Activated CD4-positive, alpha-beta memory T cell treated with anti-CD3 and anti-CD28 coated beads, Interleukin-2, amount 10 ng/mL, durations not matched to agents 7 days and 5 days (primary cell): ENCODE measurements at regions not wholly inside any gene's neighbourhood (a gene's known extent, or its start where the extent isn't known, plus 50 kb on each side); places are given as distances from the start of the nearest gene placed in this dataset.

ENCODE experiments used
- CTCF ChIA-PET: fragments of 350-600 bp; sonication (Branson Sonifier 250); formaldehyde crosslinking; loops from one replicate; lab custom pipeline; 2021; ENCODE audit warnings: antibody characterized with exemption, inconsistent platforms; lab: Charles Lee
- POLR2A ChIA-PET: fragments of 350-600 bp; sonication (Branson Sonifier 250); formaldehyde crosslinking; loops from one replicate; lab custom pipeline; 2021; ENCODE audit warnings: antibody characterized with exemption; lab: Charles Lee
- DNase-seq: peaks from one replicate; pipeline ENCODE4 v3.0.0-alpha.2; 2020
- H3K27ac Mint-ChIP-seq: one replicate; pipeline ENCODE4 v1.8.0; 2021; ENCODE audit warnings: mild to moderate bottlenecking, mixed read lengths
- H3K27me3 Mint-ChIP-seq: one replicate; pipeline ENCODE4 v1.8.0; 2021; ENCODE audit warnings: mixed read lengths
- H3K36me3 Mint-ChIP-seq: one replicate; pipeline ENCODE4 v1.8.0; 2021; ENCODE audit warnings: low read depth, mixed read lengths
- H3K4me1 Mint-ChIP-seq: one replicate; pipeline ENCODE4 v1.8.0; 2021; ENCODE audit warnings: mixed read lengths
- H3K4me3 Mint-ChIP-seq: one replicate; pipeline ENCODE4 v1.8.0; 2021; ENCODE audit warnings: mild to moderate bottlenecking, mixed read lengths
- H3K9me3 Mint-ChIP-seq: one replicate; pipeline ENCODE4 v1.8.0; 2021; ENCODE audit warnings: mixed read lengths

GRCh38 chr1:221122501-221122900, 243.3 kb downstream of the HLX start:
- H3K4me1 Mint-ChIP-seq, result no peaks in the 10 kb centered on the region
- no peak for DNase-seq
- ChIA-PET POLR2A (no interaction called here), CTCF (no interaction called here)
- H3K9me3 Mint-ChIP-seq, result no peaks in the 10 kb centered on the region
- no peak overlapping the region for H3K4me3 Mint-ChIP-seq
- no peaks in the 10 kb centered on the region for H3K27me3 Mint-ChIP-seq
- H3K36me3 Mint-ChIP-seq, result no peaks in the 10 kb centered on the region
- no peak overlapping the region for H3K27ac Mint-ChIP-seq

- Mint-ChIP-seq H3K36me3 (no peaks in the 10 kb centered on the region), H3K4me1 (no peaks in the 10 kb centered on the region), H3K27me3 (no peaks in the 10 kb centered on the region), H3K4me3 (no peak overlapping the region), H3K27ac (no peak overlapping the region), H3K9me3 (no peaks in the 10 kb centered on the region)
- ChIA-PET CTCF (no interaction called here), POLR2A (no interaction called here)
- DNase-seq, result no peak
Measured at GRCh38 chr1:221125976-221126375, 246.7 kb downstream of the HLX start.

- no peaks in the 10 kb centered on the region for H3K9me3 Mint-ChIP-seq
Measured at GRCh38 chr1:221137666-221138065, 258.4 kb downstream of the HLX start.

DNA sequence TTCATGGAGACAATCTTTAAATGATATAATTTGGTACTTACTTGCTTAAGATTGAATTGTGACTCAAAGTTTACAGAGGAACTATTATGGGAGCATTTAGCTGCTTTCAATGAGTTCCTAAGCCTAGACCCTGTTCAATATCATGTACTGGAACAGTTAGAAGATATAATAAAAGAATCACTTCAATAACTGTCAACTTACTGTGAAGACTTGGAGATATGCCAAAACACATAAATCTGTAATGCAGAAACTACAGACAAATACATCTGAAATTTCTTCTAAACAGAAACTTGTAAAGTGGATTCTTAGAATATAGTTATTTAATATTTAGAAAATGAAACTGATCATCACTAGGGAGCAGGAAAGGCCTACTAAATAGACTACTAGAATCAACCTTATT, 259.3 kb downstream of the HLX start:
- Mint-ChIP-seq H3K36me3 (no peaks in the 10 kb centered on the region), H3K9me3 (no peaks in the 10 kb centered on the region), H3K4me3 (no peak overlapping the region), H3K4me1 (no peaks in the 10 kb centered on the region), H3K27me3 (no peaks in the 10 kb centered on the region), H3K27ac (no peak overlapping the region)
- ChIA-PET POLR2A (no interaction called here), CTCF (no interaction called here)
- DNase-seq, result no peak

More at GRCh38 chr1:221137666-221138065, 258.4 kb downstream of the HLX start:
- no peak for DNase-seq
- H3K4me1 Mint-ChIP-seq, result no peaks in the 10 kb centered on the region
- no peaks in the 10 kb centered on the region for H3K27me3 Mint-ChIP-seq
- ChIA-PET CTCF (no interaction called here), POLR2A (no interaction called here)
- no peak overlapping the region for H3K27ac Mint-ChIP-seq
- H3K4me3 Mint-ChIP-seq, result no peak overlapping the region
- no peaks in the 10 kb centered on the region for H3K36me3 Mint-ChIP-seq

GRCh38 chr1:221139991-221140390, 260.7 kb downstream of the HLX start:
- Mint-ChIP-seq H3K36me3 (no peaks in the 10 kb centered on the region), H3K4me1 (no peaks in the 10 kb centered on the region), H3K4me3 (no peak overlapping the region), H3K27ac (no peak overlapping the region), H3K27me3 (no peaks in the 10 kb centered on the region), H3K9me3 (no peaks in the 10 kb centered on the region)
- no peak for DNase-seq
- ChIA-PET POLR2A (no interaction called here), CTCF (interaction anchor here (0.6 to 1.4 kb wide), 2 partner anchors 46 to 61 kb away, joined by 3 to 4 read pairs; no protein-coding TSS in a partner anchor)

GRCh38 chr1:221141096-221141495, 261.9 kb downstream of the HLX start:
- Mint-ChIP-seq H3K4me1 (no peaks in the 10 kb centered on the region), H3K4me3 (no peak overlapping the region), H3K36me3 (no peaks in the 10 kb centered on the region), H3K9me3 (no peaks in the 10 kb centered on the region), H3K27ac (no peak overlapping the region), H3K27me3 (no peaks in the 10 kb centered on the region)
- POLR2A ChIA-PET, result no interaction called here
- CTCF ChIA-PET, result no interaction called here
- no peak for DNase-seq

- H3K4me1 Mint-ChIP-seq, result no peaks in the 10 kb centered on the region
- H3K27ac Mint-ChIP-seq, result no peak overlapping the region
- no peaks in the 10 kb centered on the region for H3K9me3 Mint-ChIP-seq
- no peaks in the 10 kb centered on the region for H3K36me3 Mint-ChIP-seq
- H3K4me3 Mint-ChIP-seq, result no peak overlapping the region
- no peak for DNase-seq
- no peaks in the 10 kb centered on the region for H3K27me3 Mint-ChIP-seq
- ChIA-PET POLR2A (no interaction called here), CTCF (no interaction called here)
Measured at GRCh38 chr1:221141606-221142285, 262.5 kb downstream of the HLX start.

DNA sequence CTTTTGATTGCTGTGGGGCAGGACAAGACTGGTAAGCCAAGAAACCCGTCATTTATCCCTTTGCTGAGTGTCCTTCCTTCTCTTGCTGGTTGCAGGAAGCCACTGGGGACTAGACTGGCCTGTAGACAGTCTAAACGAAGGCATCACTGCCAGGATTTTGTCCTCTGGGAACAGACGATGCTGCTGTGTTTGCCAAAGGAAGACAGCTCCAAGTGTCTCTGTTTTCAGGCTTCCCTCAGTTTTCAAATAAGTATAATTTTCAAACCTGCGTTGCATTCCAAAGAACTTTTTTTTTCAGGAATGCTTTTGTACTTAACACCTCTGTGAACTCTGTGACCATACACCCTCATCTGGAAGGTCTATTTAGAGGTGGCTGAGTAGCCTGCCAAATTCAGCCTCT, 269.4 kb downstream of the HLX start:
- ChIA-PET CTCF (no interaction called here), POLR2A (no interaction called here)
- Mint-ChIP-seq H3K27me3 (no peaks in the 10 kb centered on the region), H3K4me3 (no peak overlapping the region), H3K9me3 (no peaks in the 10 kb centered on the region), H3K4me1 (no peaks in the 10 kb centered on the region), H3K36me3 (no peaks in the 10 kb centered on the region), H3K27ac (no peak overlapping the region)
- no peak for DNase-seq

GRCh38 chr1:221149111-221149510, 269.9 kb downstream of the HLX start:
- no peaks in the 10 kb centered on the region for H3K4me1 Mint-ChIP-seq
- POLR2A ChIA-PET, result no interaction called here
- no peak overlapping the region for H3K4me3 Mint-ChIP-seq
- no peaks in the 10 kb centered on the region for H3K36me3 Mint-ChIP-seq
- CTCF ChIA-PET, result no interaction called here
- no peaks in the 10 kb centered on the region for H3K27me3 Mint-ChIP-seq
- no peak overlapping the region for H3K27ac Mint-ChIP-seq
- no peak for DNase-seq
- H3K9me3 Mint-ChIP-seq, result no peaks in the 10 kb centered on the region

DNA sequence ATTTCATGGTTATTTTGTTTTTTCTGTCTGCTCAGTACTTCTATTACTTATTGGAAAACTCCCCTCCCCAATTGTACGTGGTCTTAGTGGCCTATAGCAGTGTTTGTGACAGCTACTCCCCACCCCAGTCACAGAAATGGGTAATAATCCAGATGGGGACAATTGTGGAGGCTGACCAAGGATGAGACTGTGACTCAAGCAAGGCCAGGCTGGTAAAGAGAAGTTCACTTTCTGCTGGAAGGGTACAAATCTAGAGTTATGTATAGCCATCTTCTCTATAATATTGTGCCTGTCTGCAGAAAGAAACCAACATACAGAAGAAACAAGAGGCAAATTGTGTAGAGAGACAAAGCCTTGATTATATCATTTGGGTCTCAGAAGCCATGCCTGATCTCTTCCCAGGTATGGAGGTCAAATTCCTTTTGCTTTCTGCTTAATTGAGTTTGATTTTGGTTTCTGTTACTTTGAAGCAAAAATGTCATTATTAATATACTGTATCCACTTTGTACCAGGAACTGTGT, 270.4 kb downstream of the HLX start:
- ChIA-PET POLR2A (no interaction called here), CTCF (no interaction called here)
- no peaks in the 10 kb centered on the region for H3K27me3 Mint-ChIP-seq
- DNase-seq, result no peak
- no peaks in the 10 kb centered on the region for H3K9me3 Mint-ChIP-seq
- H3K4me1 Mint-ChIP-seq, result no peaks in the 10 kb centered on the region
- H3K4me3 Mint-ChIP-seq, result no peak overlapping the region
- H3K36me3 Mint-ChIP-seq, result no peaks in the 10 kb centered on the region
- H3K27ac Mint-ChIP-seq, result no peak overlapping the region

GRCh38 chr1:221150996-221151395, 271.8 kb downstream of the HLX start:
- DNase-seq, result no peak
- no peaks in the 10 kb centered on the region for H3K36me3 Mint-ChIP-seq
- POLR2A ChIA-PET, result no interaction called here
- H3K27me3 Mint-ChIP-seq, result no peaks in the 10 kb centered on the region
- H3K9me3 Mint-ChIP-seq, result no peaks in the 10 kb centered on the region
- CTCF ChIA-PET, result no interaction called here
- no peak overlapping the region for H3K27ac Mint-ChIP-seq
- no peaks in the 10 kb centered on the region for H3K4me1 Mint-ChIP-seq
- H3K4me3 Mint-ChIP-seq, result no peak overlapping the region

DNA sequence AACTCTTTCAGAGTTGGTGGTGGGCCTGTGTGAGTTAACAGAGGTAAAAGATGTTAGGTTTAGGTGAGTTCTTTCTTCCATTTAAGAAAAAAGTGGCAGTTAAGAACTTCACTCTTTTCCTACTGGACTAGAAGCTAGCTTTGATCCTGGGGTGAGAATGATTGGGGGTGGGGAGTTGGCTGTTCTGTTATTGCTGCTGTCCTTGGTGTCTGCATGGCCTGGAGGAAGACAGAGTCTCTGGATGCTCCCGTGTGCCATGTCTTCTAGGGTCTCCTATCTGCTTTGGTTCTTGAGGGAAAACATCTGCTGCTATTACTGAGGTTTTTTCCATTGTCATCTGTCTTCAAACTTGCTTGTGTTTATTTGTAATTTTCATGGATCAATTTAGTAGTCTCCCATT, 275.7 kb downstream of the HLX start:
- Mint-ChIP-seq H3K27me3 (no peaks in the 10 kb centered on the region), H3K36me3 (no peaks in the 10 kb centered on the region), H3K9me3 (no peaks in the 10 kb centered on the region), H3K27ac (no peak overlapping the region), H3K4me1 (no peaks in the 10 kb centered on the region), H3K4me3 (no peak overlapping the region)
- no peak for DNase-seq
- POLR2A ChIA-PET, result no interaction called here
- CTCF ChIA-PET, result no interaction called here

GRCh38 chr1:221157026-221157761, 278.0 kb downstream of the HLX start:
- no peaks in the 10 kb centered on the region for H3K4me1 Mint-ChIP-seq
- no peak for DNase-seq
- H3K36me3 Mint-ChIP-seq, result no peaks in the 10 kb centered on the region
- H3K27ac Mint-ChIP-seq, result no peak overlapping the region
- no peaks in the 10 kb centered on the region for H3K27me3 Mint-ChIP-seq
- no peak overlapping the region for H3K4me3 Mint-ChIP-seq
- ChIA-PET CTCF (no interaction called here), POLR2A (no interaction called here)
- no peaks in the 10 kb centered on the region for H3K9me3 Mint-ChIP-seq

DNA sequence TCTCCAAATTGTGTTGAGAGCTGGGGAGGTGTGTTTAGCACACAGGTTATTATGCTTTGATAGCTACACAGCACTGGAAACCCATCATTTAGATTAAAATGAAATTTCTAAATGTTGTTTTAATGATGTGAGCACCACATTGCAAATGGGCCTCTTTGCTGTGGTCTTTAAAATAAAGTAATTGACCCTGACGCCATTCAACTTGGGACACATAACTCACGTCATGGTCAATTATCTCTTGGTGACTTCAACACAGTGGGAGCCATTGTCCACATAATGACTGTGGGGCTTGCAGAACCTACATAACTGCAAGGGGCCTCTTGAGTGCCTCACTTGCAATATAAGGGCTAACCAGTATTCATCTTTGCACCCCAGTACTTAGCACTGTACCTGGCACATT, 280.4 kb downstream of the HLX start:
- H3K4me3 Mint-ChIP-seq, result no peak overlapping the region
- H3K27me3 Mint-ChIP-seq, result no peaks in the 10 kb centered on the region
- no peak overlapping the region for H3K27ac Mint-ChIP-seq
- no peaks in the 10 kb centered on the region for H3K36me3 Mint-ChIP-seq
- H3K4me1 Mint-ChIP-seq, result no peaks in the 10 kb centered on the region
- H3K9me3 Mint-ChIP-seq, result no peaks in the 10 kb centered on the region
- DNase-seq, result no peak
- ChIA-PET CTCF (no interaction called here), POLR2A (no interaction called here)
